ENCODE measurements at regions not wholly inside any gene's neighbourhood (a gene's known extent, or its start where the extent isn't known, plus 50 kb on each side); places are given as distances from the start of the nearest gene placed in this dataset.

- no peak for DNase-seq (ENCODE audit: low read depth, low spot score)
Observed at GRCh38 chr11:93959663-93960062, 61.5 kb upstream of the HEPHL1 start.

- no peak for DNase-seq (ENCODE audit: low read depth, low spot score)
Observed at GRCh38 chr11:93963072-93963471, 58.1 kb upstream of the HEPHL1 start.

GRCh38 chr11:93967258-93967657 lies 53.9 kb upstream of the HEPHL1 start:
- no peak for DNase-seq (ENCODE audit: low read depth, low spot score)

- DNase-seq (ENCODE audit: low read depth, low spot score), result no peak
Observed at GRCh38 chr11:93967944-93968343, 53.2 kb upstream of the HEPHL1 start.

GRCh38 chr11:93969925-93970922 lies 50.9 kb upstream of the HEPHL1 start:
- peak; percentile 25 for DNase-seq (ENCODE audit: low read depth, low spot score)

Measured in ELF-1 (cell line).